GM19372 (cell line): ENCODE measurements at regions not wholly inside any gene's neighbourhood (a gene's known extent, or its start where the extent isn't known, plus 50 kb on each side); places are given as distances from the start of the nearest gene placed in this dataset.

ENCODE experiments used
- ATAC-seq: cut with Tn5 transposase; IDR thresholded peaks from one replicate; pipeline ENCODE4 v1.9.1; 2021; ENCODE audit warnings: mild to moderate bottlenecking, low read depth, moderate library complexity; ENCODE audit not compliant: unreplicated experiment

DNA sequence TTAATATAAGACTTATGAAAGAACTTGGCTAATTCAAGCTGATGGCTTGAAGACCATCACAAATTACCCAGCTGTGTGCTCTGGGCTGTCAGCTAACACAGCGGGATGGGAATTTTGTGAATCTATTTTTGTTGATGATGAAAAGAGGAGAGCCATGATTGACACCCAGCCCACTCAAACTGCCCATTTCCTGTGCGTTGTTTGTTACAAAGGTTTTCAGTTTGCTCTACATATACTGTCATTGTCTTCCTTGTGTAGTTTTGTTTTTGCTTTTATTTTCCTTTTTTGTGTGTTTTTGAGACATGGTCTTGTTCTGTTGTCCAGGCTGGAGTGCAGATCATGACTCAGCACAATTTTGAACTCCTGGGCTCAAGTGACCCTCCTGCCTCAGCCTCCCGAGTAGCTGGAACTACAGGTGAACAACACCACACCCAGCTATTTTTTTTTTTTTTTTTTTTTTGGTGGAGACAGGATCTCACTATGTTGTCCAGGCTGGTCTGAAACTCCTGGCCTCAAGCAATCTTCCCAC lies 400.3 kb downstream of the ICE1 start:
- no peak for ATAC-seq

DNA sequence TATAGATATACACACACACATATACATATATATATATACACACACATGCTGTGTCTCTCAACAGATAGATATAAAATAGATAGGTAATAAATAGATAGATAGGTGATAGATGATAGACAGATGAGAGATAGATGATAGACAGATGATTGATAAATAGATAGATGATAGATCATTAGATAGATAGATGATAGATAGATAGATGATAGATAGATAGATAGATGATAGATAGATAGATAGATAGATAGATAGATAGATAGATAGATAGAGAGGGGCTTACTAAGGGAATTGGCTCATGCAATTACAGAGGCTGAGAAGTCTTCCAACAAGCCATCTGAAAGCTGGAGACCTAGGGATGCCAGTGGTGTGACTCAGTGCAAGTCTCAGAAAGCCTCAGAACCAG lies 394.5 kb downstream of the ICE1 start:
- no peak for ATAC-seq

DNA sequence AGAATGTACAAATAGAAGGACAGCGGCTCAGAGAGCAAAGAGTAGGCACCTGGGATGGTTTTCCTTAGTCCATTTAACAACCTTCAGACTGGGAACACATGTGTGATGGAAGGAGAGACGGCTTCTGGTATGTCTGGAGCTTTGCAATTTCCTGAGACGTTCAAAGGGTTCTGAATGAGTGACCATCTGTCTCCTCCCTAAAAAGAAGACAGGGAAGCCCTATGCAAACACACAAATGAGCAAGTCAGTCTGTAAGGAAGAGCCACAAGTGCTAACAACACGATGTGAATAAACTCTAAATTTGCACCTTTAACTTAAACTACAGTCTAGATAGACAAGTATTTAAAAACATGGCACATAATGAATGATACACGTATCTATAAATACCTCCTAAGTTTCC lies 391.0 kb downstream of the ICE1 start:
- ATAC-seq = no peak

DNA sequence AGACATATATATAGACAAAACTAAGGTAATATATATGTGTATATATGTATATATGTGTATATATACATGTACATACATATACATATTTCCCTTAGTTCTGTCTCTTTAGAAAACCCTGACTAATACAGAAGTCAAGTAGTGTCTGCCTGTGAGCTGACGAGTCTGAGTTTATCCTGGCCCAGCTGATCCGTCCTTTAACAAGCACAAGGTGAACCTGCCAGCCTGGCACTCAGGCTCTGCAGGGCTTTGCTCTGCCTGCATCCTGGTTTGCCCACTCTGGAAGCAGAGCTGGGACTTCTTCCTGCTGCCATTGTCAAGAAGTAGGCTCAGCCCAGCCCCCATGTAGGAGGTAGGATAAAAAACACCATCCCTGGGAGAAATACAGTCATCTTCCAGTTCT lies 388.0 kb downstream of the ICE1 start:
- ATAC-seq = no peak

DNA sequence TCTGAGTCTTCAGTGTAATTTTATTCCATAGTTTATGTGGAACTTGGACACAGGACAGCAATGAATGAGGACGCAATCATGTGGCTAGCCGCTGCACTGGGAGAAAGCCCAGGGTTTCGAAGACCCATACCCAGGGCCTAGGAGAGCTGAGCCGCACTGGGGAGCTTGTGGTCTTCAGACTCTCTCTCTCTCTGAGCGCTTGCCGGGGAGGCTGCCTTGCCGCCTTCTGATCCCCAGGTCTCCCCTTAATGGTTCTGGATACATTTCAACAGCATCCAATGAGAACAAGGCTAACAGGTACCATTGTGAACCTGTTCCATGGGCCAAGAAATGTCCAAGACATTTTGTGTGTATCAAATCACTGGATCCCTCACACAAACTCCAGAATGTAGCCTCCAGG lies 383.4 kb downstream of the ICE1 start:
- no peak for ATAC-seq

DNA sequence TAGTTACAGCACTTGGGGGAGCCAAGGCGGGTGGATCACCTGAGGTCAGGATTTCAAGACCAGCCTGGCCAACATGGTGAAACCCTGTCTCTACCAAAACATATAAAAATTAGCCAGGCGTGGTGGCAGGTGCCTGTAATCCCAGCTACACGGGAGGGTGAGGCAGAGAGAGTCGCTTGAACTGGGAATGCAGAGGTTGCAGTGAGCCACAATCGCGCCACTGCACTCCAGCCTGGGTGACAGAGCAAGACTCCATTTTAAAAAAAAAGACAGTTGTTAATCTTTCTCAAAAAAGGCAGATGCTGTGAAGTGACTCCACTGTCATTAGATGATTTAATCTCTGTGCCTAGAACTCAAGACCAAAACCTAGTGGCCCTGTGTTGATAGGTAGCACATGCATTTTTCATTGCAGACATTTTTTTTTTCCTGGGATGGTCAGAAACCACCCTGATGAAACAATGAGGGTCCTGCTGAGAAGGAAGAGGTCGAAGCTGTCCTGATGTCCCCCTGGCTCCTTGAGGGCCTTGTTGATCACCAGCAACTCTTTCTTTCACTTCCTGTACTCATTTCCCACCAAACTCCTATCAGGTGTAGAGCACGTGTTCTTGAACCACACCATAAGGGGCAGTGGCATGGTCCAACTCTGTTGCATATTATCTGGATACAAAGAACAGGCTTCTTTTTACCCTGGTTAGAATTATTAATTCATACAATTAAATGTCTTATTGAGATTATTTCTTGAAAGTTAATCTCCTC lies 382.2 kb downstream of the ICE1 start:
- no peak for ATAC-seq

DNA sequence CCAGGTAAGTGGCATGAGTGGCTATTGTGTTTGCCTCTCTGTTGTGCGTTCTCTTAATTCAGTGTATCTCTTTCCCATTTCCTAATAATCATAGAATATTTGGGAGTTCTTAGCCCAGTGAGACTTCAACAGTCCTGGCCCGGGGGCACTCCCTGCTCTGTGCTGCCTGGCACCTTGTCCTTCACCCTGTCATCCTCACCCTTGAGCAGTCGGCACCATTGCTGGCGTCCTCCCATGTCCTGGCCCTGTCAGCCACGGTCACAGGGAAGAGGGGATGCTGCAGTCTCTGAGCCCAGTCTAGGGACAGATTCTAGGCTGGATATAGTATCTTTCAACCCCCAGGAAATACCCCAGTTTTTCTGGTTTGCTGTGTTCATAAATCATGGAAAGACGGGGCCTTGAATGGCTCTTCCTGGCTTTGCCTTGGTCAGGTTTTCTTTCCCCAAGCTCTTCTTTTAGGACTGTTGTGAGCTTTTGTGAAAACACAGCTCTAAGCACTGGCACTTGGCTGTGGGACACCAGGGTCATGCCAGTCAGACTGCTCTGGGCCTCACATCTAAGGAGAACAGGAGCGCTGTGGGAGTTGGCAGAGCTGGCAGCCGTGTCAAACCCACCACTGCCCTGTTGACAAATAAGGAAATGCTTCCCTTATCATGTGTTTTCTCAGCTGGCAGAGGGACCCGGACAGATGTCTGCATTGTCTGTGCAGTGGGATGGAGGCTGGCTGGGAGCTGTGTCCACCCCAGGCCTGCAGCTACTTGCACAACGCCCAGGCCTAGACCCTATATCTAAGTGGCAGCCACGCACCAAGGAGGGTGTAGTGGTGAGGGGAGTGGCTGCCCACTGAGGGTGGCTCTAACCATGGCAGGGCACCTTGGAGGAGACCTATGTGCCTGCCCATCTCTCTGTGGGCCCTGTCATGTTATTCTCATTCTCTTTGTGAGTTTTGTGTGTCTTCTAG lies 378.6 kb downstream of the ICE1 start:
- no peak for ATAC-seq

DNA sequence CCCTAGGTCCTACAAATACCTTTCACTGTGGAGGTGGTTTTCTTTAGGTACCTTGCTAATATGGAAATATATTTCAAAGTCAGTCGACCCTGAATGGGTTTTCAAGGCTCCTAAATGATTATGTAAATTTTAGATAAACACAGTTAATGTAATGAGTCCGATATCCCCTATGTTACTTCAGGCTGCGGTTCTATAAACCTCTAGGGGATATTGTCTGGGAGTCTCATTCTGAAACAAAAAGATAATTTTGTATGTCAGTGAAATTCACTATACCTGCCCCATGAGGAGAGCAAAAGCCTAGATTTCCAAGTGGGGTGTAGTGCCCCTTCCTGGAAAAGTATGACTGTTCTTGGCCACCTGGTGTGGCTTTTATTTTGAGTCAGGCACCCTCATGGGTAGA lies 377.3 kb downstream of the ICE1 start:
- ATAC-seq = no peak

DNA sequence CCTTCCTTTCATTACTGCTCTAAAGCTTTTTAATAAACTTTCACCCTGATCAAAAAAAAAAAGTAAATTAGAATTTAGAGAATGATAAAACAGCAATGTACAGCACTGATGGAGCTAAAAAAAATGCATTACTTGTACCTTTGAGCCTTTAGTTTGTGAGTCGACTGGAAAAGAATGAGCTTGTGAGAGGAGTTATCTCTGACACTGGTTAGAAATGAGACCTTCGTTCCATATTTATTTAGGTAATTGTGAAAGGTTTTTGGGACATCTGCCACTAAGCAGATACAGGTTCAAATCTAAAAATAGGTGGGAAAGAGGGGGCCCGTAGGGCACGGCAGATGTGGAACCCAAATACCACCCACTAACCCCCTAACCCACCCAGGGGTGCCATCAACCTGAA lies 376.8 kb downstream of the ICE1 start:
- no peak for ATAC-seq

DNA sequence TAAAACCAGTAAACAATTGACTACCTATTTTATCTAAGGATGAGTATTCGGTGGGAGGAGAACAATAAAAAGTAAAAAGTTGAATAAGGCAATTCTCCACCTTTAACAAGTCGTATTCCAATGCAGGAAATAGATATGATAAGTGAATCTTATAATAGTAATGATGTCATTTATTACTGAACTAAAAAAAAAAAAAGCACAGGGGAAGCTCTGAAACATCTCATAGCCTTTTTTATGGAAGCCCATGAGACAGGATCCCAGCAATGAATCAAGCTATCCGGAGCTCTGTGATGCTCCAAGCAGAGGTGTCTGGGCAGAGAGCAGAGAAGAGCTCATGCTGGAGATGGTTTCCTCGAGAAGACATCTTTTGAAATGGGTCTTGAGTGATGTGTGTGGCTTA lies 376.0 kb downstream of the ICE1 start:
- ATAC-seq = no peak

DNA sequence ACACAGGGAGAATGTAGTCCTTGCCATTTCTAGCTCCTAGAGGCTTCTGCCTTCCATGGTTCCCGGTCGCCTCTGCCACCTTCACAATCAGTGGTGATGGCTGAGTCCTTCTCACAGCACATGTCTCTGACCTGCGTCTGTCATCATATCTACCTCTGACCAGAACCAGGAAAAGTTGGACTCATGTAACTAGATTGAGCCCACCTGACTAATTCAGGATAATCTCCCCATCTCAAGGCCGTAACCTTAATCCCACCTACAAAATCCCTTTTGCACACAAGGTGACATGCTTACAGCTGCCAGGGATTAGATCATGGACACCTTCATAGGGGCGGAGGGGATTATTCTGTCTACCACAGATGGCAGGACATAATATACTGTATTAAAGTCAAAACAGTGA lies 375.6 kb downstream of the ICE1 start:
- ATAC-seq = no peak

DNA sequence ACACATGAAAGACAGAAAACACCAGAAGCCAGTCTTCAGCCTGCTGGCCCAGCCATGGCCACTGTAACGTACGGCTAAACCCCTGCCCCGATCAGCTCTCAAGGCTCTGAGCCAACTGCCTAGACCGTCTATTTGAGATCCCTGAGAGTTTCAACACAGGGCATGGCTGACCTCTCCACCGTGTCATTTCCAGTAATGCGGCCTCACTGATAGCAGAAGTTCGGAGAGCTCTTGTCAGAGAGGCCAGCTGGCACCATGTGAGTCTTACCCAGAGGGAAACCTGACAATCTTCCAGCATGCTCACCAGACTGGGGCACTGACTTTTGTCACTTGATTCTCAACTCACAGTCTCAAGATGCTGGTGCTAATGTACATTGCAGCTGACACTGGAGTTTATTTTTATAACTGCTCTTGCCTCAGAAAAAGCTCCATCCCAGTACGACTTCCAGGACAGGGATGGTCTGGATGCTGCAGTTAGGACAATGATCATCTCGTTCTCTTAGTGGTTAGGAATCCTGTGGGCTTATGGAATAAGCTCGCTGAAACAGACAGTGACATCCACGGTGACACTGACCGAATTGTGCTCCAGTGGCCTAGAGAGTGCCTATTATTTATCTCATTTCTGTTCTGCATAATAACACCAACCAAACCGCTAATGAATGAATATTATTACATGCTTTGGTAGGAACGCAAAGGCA lies 372.7 kb downstream of the ICE1 start:
- ATAC-seq = no peak

DNA sequence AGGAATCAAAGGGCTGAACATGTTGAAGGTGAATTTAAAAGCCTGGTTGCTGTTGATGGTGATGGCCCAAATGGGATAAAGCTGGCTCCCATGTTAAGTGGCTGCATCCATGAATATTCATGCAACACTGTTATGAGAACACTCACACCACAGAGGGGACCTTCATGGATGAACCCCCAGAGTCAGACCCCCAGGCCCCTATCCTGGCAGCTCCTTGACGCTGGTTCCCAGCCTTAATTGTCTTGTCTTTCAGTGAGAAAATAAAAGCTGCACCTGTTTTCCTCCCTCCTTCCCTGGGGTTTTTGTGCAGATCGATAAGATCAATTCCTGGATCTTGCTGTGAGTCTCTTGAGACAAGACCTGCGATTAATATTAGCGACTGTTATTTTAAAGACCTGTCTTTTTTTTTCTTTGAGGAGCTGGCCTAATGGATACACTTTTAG lies 371.7 kb downstream of the ICE1 start:
- ATAC-seq = no peak

DNA sequence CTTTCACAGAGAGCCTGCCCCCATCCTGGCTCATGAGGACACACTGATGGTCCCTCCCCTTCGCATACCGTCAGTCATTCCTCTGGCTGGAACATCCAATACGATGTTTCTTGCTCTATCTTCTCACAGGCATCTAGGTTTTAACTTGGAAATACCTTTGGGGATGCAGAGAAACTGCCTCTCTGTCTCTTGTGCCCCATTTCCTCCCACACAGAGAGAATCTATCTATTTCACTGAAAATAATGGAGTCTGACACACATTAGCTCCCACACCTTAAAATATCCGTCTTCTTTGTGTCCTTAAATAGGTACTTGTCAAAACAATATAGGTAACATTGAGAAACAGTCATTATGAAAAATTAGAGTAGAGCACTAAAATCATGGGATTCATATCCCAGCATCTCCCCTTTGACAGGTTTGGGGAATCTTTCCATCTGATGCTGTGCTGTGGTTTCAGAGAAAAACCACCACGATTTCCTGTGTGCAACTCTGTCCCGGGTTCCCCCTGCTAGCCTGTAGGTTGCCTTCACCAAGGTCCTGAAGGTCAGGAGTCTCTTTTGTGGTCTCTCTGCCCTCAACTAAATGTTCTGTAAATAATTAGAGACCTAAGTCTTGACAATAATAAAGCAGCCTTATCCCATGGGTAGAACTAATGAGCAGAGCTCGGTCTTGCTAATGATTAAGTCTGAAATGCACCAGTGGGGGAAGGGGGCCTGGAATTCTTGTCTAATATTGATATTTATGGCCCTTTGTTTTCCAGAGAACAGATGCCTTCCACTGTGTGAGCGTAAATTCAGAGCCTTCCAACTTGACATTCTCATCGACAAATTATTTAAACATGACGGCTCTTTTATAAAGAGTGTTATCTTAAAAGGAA lies 371.0 kb downstream of the ICE1 start:
- peak; percentile 55 for ATAC-seq

DNA sequence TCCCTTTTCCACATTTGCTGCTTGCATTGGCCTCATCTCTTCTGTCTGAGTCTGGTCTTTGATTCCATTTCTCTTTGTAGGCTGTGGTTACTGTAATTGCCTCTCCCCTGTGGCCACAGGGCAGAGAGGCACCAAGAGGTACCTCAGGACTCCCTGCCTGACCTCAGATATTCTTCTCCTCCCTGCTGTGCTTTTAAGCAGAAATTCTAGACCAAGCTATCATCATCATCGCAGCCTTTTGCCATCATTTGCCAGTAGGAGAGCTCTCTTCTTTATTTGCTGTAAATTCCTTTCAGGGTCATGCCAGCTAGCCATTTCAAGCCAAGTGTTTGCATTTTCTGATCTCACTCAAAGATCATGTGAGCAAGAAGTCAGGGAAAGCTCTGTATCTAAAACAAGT lies 369.6 kb downstream of the ICE1 start:
- ATAC-seq = no peak

DNA sequence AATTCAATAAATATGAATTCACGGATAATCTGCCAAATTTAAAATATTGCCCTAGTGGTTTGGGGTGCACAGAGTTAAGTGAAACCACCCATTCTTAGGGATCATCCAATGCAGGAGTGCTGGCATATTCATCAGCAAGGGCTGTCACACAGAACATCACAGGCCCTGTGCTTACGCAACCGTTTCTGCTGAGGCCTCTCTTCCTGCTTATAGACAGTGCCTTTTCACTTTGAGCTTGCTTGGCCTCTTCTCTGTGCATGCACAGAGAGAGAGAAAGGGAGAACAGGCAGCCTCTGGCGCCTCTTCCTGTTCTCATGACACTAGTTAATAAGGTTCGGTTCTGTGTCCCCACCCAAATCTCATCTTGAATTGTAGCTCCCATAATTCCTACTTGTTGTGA lies 366.3 kb downstream of the ICE1 start:
- no peak for ATAC-seq

DNA sequence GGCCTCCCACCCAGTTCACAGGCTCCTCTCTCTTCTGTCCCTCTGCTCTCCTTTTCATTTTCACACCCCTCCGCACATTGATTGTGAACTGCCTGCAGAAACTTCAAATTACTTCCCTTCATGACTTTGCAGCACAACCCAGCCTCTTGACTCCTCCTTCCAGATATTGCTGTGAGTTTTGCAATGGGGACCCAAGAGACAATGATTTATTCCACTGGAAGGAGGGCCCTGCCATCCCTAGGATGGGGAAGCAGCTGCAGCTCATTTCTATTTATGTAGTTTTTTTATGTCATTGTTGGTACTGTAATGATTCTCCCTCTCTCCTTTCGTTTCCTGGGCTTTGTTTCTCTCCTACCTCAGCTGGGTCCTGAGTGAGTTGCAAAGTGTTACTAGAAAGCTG lies 364.9 kb downstream of the ICE1 start:
- no peak for ATAC-seq

DNA sequence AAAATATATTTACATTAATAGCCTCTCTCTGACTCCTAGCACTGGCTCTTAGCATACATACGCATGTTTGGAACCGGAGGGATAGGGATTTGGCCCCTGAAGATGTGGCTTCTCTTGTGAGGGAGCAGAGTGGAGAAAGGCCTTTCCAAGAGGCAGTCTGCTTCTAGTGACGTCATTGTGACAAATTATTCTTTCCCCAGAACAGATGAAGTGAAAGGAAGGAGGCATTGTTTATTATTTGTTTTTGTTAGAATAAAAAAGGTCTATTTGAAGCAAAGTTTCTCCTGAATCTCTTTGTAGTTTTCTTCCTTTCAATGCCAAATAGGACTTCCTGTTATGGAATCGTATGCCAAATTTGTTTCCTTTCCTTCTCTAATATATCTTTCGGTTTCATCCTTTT lies 361.6 kb downstream of the ICE1 start:
- ATAC-seq = no peak

DNA sequence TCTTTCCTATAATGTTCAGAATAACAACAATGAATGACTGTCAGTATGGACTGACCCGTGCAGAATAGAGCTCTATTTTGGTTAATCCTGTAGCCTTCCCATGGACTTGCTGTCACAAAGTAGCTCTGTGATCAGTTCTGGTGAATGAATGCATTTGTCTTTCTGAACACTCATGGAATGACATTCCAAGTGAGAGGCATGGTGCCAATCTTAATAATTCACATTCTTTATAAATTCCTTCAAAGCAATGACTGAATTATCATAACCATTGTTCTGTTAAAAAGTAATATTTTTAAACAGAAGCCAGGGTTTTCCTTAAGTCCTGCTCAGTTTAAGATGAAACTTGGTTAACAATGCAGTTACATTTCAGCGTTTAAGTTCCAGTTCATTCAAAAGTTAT lies 360.5 kb downstream of the ICE1 start:
- ATAC-seq = no peak

DNA sequence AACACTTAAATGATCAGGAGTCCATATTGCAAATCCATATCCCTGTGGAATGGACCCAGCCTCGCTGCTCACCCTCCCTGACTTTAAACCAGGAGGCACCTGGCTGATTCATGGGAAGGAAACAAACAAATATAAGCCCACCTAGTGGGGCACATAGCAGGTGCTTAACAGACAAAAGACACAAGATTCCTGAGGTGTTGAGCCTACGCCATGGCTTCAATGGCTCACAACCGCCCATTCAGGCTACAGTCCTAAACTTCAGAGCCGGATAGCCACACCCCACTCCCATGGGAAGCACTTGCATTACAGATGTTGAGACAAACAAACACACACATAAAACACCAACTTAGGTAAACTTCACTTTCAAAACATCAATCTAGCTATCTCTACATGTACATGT lies 359.9 kb downstream of the ICE1 start:
- no peak for ATAC-seq
